ENCODE measurements at regions not wholly inside any gene's neighbourhood (a gene's known extent, or its start where the extent isn't known, plus 50 kb on each side); places are given as distances from the start of the nearest gene placed in this dataset.

DNA sequence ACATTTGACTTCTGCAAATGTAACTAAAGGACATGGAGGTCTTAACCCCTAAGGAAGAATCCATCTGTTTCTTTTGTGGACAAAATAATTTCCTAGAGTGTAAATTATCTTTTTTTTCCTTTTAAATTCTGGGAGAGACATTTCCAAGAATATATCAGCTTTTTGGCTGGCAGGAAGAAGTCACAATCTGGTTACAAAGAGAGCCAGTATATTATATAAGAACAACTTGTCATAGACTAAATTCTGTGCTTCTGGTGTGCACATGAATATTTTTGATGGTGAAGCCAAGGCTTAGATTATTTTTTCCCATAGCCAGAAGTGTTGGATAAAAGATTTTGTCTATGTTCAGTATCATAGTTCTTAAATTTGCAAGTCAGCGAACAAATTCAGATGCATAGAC is 500.6 kb downstream of the XIRP2 start:
- H3K4me3 ChIP-seq (ENCODE audit: low read depth in 1 of 3, low read length in 3 of 3), result no peak overlapping the region
- H3K4me1 ChIP-seq (ENCODE audit: control insufficient read depth in 4 of 4, insufficient read depth in 4 of 4, low read length in 3 of 4), result no peaks in the 10 kb centered on the region
- peaks cover 0 to 4% (median 0%) of the 10 kb centered on the region in 4 donors for H3K27me3 ChIP-seq (ENCODE audit: control insufficient read depth in 4 of 4, insufficient read depth in 4 of 4, low read length in 3 of 4)
- no peak overlapping the region for H3K27ac ChIP-seq (ENCODE audit: low read depth in 1 of 2, low read length in 2 of 2)
- no peaks in the 10 kb centered on the region for H3K9me3 ChIP-seq (ENCODE audit: control insufficient read depth in 4 of 4, low read length in 3 of 4)
- H3K9ac ChIP-seq (ENCODE audit: low read depth in 1 of 2, low read length in 2 of 2), result no peak overlapping the region
- TF ChIP-seq TAF1 (conservative IDR thresholded peaks at IDR 0.05) (no peak), JUND (IDR thresholded peaks at IDR 0.05) (no peak), HNF4A (conservative IDR thresholded peaks at IDR 0.05) (no peak), FOXA2 (IDR thresholded peaks at IDR 0.05) (no peak), EGR1 (IDR thresholded peaks at IDR 0.05; ENCODE audit: low read depth in 2 of 2) (no peak), NR2F2 (IDR thresholded peaks at IDR 0.05) (no peak), RXRA (IDR thresholded peaks at IDR 0.05) (no peak), RAD21 (IDR thresholded peaks at IDR 0.05) (no peak), FOXA1 (IDR thresholded peaks at IDR 0.05) (no peak), GABPA (IDR thresholded peaks at IDR 0.05 in 1 of 2, conservative IDR thresholded peaks at IDR 0.05 in 1 of 2) (no peak), SP1 (IDR thresholded peaks at IDR 0.05) (no peak)
- TF ChIP-seq, protein P1, sequence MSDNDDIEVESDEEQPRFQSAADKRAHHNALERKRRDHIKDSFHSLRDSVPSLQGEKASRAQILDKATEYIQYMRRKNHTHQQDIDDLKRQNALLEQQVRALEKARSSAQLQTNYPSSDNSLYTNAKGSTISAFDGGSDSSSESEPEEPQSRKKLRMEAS (IDR thresholded peaks at IDR 0.05), result no peak
- TF ChIP-seq, protein P2, sequence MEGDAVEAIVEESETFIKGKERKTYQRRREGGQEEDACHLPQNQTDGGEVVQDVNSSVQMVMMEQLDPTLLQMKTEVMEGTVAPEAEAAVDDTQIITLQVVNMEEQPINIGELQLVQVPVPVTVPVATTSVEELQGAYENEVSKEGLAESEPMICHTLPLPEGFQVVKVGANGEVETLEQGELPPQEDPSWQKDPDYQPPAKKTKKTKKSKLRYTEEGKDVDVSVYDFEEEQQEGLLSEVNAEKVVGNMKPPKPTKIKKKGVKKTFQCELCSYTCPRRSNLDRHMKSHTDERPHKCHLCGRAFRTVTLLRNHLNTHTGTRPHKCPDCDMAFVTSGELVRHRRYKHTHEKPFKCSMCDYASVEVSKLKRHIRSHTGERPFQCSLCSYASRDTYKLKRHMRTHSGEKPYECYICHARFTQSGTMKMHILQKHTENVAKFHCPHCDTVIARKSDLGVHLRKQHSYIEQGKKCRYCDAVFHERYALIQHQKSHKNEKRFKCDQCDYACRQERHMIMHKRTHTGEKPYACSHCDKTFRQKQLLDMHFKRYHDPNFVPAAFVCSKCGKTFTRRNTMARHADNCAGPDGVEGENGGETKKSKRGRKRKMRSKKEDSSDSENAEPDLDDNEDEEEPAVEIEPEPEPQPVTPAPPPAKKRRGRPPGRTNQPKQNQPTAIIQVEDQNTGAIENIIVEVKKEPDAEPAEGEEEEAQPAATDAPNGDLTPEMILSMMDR (IDR thresholded peaks at IDR 0.05; ENCODE audit: low read depth, low read length, missing input control), result no peak
- TF ChIP-seq, protein P3, sequence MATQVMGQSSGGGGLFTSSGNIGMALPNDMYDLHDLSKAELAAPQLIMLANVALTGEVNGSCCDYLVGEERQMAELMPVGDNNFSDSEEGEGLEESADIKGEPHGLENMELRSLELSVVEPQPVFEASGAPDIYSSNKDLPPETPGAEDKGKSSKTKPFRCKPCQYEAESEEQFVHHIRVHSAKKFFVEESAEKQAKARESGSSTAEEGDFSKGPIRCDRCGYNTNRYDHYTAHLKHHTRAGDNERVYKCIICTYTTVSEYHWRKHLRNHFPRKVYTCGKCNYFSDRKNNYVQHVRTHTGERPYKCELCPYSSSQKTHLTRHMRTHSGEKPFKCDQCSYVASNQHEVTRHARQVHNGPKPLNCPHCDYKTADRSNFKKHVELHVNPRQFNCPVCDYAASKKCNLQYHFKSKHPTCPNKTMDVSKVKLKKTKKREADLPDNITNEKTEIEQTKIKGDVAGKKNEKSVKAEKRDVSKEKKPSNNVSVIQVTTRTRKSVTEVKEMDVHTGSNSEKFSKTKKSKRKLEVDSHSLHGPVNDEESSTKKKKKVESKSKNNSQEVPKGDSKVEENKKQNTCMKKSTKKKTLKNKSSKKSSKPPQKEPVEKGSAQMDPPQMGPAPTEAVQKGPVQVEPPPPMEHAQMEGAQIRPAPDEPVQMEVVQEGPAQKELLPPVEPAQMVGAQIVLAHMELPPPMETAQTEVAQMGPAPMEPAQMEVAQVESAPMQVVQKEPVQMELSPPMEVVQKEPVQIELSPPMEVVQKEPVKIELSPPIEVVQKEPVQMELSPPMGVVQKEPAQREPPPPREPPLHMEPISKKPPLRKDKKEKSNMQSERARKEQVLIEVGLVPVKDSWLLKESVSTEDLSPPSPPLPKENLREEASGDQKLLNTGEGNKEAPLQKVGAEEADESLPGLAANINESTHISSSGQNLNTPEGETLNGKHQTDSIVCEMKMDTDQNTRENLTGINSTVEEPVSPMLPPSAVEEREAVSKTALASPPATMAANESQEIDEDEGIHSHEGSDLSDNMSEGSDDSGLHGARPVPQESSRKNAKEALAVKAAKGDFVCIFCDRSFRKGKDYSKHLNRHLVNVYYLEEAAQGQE (IDR thresholded peaks at IDR 0.05), result no peak
- DNase-seq (ENCODE audit: low spot score), result no peak
- 95% methylated on average over 1 of the region's 1 CpG for WGBS
- H3K36me3 ChIP-seq (ENCODE audit: control insufficient read depth in 4 of 4, insufficient read depth in 3 of 4, low read depth in 1 of 4, low read length in 3 of 4), result no peaks in the 10 kb centered on the region

DNA sequence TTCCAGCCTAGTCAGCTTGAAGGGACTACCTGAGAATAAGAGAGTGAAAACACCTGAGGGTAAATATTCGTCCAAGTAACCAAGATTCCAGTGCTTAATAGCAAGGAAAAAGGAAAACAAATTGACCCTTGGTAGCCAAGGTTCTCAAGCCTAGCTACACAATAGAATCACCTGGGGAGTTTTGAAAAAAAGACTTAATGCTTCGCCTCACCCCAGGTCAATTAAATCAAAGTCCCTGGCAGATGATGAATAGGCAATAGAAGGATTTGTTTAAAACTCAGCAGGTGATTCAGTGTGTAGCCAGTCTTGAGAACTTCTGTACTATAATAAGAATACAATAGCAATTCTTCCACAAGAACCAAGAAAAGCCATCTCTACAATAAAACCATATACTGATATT is 500.2 kb downstream of the XIRP2 start:
- H3K4me1 ChIP-seq (ENCODE audit: control insufficient read depth in 4 of 4, insufficient read depth in 4 of 4, low read length in 3 of 4), result no peaks in the 10 kb centered on the region
- H3K27ac ChIP-seq (ENCODE audit: low read depth in 1 of 2, low read length in 2 of 2), result no peak overlapping the region
- H3K9me3 ChIP-seq (ENCODE audit: control insufficient read depth in 4 of 4, low read length in 3 of 4), result no peaks in the 10 kb centered on the region
- H3K36me3 ChIP-seq (ENCODE audit: control insufficient read depth in 4 of 4, insufficient read depth in 3 of 4, low read depth in 1 of 4, low read length in 3 of 4), result no peaks in the 10 kb centered on the region
- WGBS, result 56% methylated on average over 2 of the region's 2 CpGs
- H3K27me3 ChIP-seq (ENCODE audit: control insufficient read depth in 4 of 4, insufficient read depth in 4 of 4, low read length in 3 of 4), result peaks cover 0 to 4% (median 0%) of the 10 kb centered on the region in 4 donors
- DNase-seq (ENCODE audit: low spot score), result no peak
- no peak overlapping the region for H3K9ac ChIP-seq (ENCODE audit: low read depth in 1 of 2, low read length in 2 of 2)
- no peak overlapping the region for H3K4me3 ChIP-seq (ENCODE audit: low read depth in 1 of 3, low read length in 3 of 3)
- no peak for TF ChIP-seq FOXA2 (IDR thresholded peaks at IDR 0.05)
- no peak for TF ChIP-seq YY1 (IDR thresholded peaks at IDR 0.05)
- TF ChIP-seq, protein P2 (IDR thresholded peaks at IDR 0.05; ENCODE audit: low read depth, low read length, missing input control), result no peak
